Loucy (cell line): ENCODE measurements at regions not wholly inside any gene's neighbourhood (a gene's known extent, or its start where the extent isn't known, plus 50 kb on each side); places are given as distances from the start of the nearest gene placed in this dataset.

Source experiments
- EZH2phosphoT487 ChIP-seq: fragments of 200-600 bp; IDR thresholded peaks from 2 replicates; pipeline ENCODE4 v1.6.1; 2018; ENCODE audit warnings: antibody characterized with exemption, mild to moderate bottlenecking, moderate library complexity, borderline replicate concordance
- TF ChIP-seq, protein P1 (sequence below): fragments of 200-600 bp; sonication (generic); conservative IDR thresholded peaks from 2 replicates; pipeline ENCODE4 v1.5.1; 2014; ENCODE audit warnings: mild to moderate bottlenecking, antibody characterized with exemption, low read length

DNA sequence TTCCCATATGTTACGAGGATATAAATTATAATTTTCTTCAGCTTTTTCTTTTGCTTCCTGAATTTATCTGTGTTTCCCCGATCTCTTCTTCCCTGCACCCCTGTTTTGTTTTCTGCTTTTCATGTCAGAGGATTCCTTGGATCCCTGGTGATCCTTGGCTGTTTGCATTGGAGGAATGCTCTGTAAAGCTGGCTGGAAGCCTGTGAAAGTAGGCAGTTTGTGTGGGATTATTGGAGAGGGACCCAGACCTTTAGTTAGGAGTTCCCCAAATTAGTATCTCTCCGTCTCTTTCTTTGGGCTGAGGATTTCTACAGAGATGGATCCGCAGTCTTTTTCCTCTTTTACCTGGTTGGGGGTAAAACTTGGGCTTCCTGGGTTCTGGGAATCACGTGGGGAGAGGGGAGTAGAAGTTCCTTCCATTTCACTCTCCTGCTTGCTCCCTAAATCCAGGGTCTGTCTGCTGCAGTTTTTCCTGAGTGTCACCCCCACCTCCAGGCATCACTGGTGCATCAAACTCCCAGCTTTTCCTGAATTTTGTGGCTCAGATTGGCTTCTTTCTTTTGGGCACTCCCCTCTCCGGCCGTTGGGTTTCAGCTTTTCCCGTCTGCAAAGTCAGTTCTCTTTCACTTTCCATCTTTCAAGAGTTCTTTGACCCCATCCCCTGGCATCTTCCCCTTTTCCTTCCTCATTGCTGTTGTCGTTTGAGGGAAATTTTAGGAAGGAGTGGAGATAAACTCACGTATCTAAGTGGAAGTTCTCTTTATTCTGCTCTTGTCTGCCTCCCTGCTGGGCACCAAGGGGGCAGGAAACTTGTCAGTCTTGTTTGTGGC, 79.1 kb upstream of the ALX4 start:
- no peak for TF ChIP-seq EZH2phosphoT487
- TF ChIP-seq, protein P1, sequence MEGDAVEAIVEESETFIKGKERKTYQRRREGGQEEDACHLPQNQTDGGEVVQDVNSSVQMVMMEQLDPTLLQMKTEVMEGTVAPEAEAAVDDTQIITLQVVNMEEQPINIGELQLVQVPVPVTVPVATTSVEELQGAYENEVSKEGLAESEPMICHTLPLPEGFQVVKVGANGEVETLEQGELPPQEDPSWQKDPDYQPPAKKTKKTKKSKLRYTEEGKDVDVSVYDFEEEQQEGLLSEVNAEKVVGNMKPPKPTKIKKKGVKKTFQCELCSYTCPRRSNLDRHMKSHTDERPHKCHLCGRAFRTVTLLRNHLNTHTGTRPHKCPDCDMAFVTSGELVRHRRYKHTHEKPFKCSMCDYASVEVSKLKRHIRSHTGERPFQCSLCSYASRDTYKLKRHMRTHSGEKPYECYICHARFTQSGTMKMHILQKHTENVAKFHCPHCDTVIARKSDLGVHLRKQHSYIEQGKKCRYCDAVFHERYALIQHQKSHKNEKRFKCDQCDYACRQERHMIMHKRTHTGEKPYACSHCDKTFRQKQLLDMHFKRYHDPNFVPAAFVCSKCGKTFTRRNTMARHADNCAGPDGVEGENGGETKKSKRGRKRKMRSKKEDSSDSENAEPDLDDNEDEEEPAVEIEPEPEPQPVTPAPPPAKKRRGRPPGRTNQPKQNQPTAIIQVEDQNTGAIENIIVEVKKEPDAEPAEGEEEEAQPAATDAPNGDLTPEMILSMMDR: no peak
